Transverse colon (tissue), 4 donors: ENCODE measurements at regions not wholly inside any gene's neighbourhood (a gene's known extent, or its start where the extent isn't known, plus 50 kb on each side); places are given as distances from the start of the nearest gene placed in this dataset.

Source experiments
- CTCF ChIP-seq, 5 experiments: fragments of 200-600 bp in 3 of 5; fragments of 450-650 bp in 2 of 5; sonication (generic) in 3 of 5; IDR thresholded peaks; 1 replicate in 2 of 5; 2 replicates in 3 of 5; pipeline ENCODE4 v1.5.1; 2016 to 2017; ENCODE audit warnings: antibody characterized with exemption in 5 of 5, inconsistent platforms in 3 of 5, mild to moderate bottlenecking in 2 of 5, moderate library complexity in 1 of 5
- POLR2AphosphoS5 ChIP-seq, 3 donors: sonication (generic); formaldehyde crosslinking; IDR thresholded peaks; one replicate each; pipeline ENCODE4 v1.6.1; 2016; ENCODE audit warnings: antibody characterized with exemption in 3 of 3

GRCh38 chr13:105432438-105432837 lies 1103.0 kb downstream of the EFNB2 start:
- TF ChIP-seq CTCF (IDR thresholded peaks at IDR 0.05): no peak
- TF ChIP-seq POLR2AphosphoS5 (IDR thresholded peaks at IDR 0.05): no peak
